ENCODE measurements at regions not wholly inside any gene's neighbourhood (a gene's known extent, or its start where the extent isn't known, plus 50 kb on each side); places are given as distances from the start of the nearest gene placed in this dataset.

DNA sequence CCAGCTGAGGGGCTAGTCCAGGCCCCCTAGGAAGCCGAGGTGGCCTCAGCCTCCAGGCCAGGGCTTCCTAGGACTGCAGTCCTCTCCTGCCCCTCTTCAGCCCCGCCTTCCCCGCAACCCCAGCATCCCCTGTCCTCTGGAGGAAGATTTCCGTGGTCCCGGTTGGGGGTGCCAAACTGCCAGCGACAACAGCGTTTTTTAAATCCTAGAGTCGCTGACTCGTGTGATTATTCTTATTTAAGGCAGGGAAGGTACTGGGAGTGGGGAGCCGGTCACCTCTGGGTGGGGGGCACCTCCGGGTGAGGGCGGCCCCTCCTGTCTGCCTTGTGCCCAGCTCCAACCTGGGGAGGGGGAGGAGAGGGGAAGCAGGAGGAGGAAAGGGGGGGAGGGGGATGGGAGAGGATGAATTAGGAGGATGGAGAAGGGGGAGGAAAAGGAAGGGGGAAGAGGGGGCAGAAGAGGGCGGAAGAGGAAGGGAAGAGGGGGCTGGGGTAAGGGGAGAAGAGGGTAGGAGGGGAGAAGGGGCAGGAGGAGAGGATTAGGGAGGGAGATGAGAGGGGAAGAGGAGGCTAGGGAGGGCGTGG lies 173.1 kb upstream of the IER5L start:
- no peak for DNase-seq (ENCODE audit: low read depth in 4 of 4, low spot score in 3 of 4)

GRCh38 chr9:129350143-129350935 lies 172.3 kb upstream of the IER5L start:
- no peak for DNase-seq (ENCODE audit: low read depth in 4 of 4, low spot score in 3 of 4)

DNA sequence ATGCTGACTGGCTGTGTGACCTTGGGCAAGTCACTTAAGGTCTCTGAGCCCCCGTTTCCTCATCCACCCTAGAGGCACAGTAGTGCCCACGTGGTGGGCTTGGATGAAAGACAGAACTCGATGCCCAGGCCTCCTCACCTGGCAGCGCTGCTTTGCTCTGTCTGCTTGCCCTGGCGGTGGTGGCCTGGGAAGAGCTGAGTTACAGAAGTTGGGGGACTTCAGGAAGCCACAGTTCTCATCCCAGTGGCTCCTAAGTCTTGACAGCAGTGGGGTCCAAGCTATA lies 171.5 kb upstream of the IER5L start:
- DNase-seq (ENCODE audit: low read depth in 4 of 4, low spot score in 3 of 4), result no peak

- no peak for DNase-seq (ENCODE audit: low read depth in 4 of 4, low spot score in 3 of 4)
Observed at GRCh38 chr9:129348890-129349664, 171.0 kb upstream of the IER5L start.

- DNase-seq (ENCODE audit: low read depth in 4 of 4, low spot score in 3 of 4), result no peak
Observed at GRCh38 chr9:129347316-129348120, 169.5 kb upstream of the IER5L start.

GRCh38 chr9:129346046-129346445 lies 168.0 kb upstream of the IER5L start:
- no peak for DNase-seq (ENCODE audit: low read depth in 4 of 4, low spot score in 3 of 4)

GRCh38 chr9:129344641-129345495 lies 166.8 kb upstream of the IER5L start:
- no peak for DNase-seq (ENCODE audit: low read depth in 4 of 4, low spot score in 3 of 4)

GRCh38 chr9:129343424-129344375 lies 165.6 kb upstream of the IER5L start:
- no peak for DNase-seq (ENCODE audit: low read depth in 4 of 4, low spot score in 3 of 4)

- no peak for DNase-seq (ENCODE audit: low read depth in 4 of 4, low spot score in 3 of 4)
Observed at GRCh38 chr9:129342591-129343423, 164.7 kb upstream of the IER5L start.

GRCh38 chr9:129341987-129342348 lies 163.9 kb upstream of the IER5L start:
- DNase-seq (ENCODE audit: low read depth in 4 of 4, low spot score in 3 of 4), result no peak

DNA sequence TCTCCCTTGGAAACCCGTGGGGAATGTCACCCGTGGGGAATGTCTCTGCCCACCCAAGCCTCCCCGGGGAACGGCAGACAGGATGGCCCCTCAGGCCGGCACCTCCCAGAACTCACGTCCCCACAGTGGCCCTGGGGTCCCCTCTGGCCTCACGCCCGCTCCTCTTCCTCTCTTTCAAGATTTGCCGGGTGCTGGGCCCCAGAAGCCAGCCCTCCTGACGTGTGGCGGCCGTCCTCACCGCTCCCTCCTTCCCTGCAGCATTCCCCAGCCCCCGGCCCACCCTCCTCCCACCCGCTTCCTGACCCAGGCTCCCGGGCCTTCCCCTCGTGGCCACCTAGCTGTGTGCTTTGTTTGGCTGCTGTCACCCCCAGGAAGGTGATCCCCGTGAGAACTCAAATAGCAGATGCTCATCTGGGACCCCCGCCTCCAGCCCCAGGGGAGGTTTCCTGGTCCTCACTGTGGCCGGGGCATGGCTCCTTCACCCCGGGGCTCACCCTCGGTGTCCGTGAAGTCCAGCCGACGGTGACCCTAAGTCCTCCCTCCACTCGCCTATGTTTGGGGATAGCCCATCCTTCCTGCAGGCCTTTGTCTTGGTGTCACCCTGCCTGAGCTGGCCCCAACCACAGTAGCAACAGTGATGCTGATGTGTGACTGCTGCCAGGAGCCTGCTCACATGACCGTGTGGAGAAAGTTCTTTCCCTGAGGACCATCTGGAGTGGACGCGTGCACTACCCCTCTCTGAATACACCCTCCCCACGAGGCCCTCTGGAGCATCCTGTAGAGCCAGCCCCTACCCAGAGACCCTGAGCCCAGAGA lies 163.3 kb upstream of the IER5L start:
- no peak for DNase-seq (ENCODE audit: low read depth in 4 of 4, low spot score in 3 of 4)

DNA sequence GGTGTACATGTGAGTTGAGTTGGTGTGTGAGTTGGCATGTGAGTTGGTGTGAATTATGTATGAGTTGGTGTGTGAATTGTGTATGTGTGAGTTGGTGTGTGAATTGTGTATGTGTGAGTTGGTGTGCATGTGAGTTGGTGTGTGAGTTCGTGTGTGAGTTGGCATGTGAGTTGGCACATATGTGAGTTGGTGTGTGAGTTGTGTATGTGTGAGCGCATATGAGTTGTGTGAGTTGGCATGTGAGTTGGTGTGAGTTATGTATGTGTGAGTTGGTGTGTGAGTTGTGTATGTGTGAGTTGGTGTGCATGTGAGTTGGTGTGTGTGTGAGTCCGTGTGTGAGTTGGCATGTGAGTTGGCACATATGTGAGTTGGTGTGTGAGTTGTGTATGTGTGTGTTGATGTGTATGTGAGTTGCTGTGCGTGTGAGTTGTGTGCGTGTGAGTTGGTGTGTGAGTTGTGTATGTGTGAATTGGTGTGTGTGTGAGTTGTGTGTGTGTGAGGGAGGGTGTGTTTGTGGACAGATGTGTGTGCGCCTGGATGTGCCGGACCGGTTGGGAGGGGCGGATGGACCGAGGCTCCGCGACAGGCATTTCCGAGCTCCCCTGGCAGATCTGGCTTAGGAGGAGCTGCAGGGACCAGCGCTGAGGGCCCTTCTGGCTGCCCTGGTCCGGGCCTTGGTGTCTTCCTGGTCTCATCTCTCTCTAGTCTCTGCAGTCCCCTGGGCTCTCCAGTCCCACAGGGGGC lies 162.5 kb upstream of the IER5L start:
- DNase-seq (ENCODE audit: low read depth in 4 of 4, low spot score in 3 of 4), result no peak

GRCh38 chr9:129339539-129340157 lies 161.6 kb upstream of the IER5L start:
- DNase-seq (ENCODE audit: low read depth in 4 of 4, low spot score in 3 of 4), result no peak

DNA sequence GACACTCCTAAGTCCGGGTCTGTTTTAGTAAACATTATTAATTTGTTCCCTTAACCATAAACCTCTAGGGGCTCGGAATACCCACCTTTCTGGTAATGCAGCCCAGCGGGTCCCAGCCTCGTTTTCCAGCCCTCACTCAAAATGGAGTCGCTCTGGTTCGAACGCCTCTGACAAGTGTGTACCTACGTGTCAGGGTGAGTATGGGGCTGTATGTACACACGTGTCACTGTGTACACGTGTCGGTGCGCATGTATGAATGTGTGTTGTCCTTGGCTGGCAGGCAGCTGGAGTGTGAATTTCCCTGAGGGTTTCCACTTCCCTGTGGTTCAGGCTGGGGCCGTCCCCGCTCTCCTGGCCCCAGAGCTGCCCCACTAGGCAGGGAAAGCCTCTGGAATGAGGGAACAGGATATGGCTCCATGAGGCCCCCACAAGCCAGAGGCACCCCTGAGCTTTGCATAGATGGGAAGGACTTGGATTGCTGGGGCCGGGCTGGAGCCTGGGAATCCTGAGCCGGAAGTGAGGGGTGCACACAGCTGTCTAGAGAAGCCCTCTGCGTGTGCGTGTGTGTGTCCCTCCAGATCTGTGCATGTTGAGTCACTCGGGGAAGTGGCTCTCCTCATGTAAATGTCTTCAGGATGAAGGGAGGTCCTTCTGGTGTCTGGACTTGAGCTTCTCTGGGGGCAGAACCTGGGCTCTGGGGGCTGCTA lies 160.8 kb upstream of the IER5L start:
- DNase-seq (ENCODE audit: low read depth in 4 of 4, low spot score in 3 of 4), result no peak

- DNase-seq (ENCODE audit: low read depth in 4 of 4, low spot score in 3 of 4), result no peak
Observed at GRCh38 chr9:129337336-129338140, 159.5 kb upstream of the IER5L start.

All from left renal pelvis (tissue), 4 donors.